WTC11 (cell line): ENCODE measurements at regions not wholly inside any gene's neighbourhood (a gene's known extent, or its start where the extent isn't known, plus 50 kb on each side); places are given as distances from the start of the nearest gene placed in this dataset.
"Not testable (repeated sequence)": the region's sequence is repeated elsewhere in the genome, so short reads cannot be mapped to it uniquely, and the experiment has no call there.

Experiments
- ATAC-seq: fragments of 200-7000 bp; cut with Tn5 transposase; 2 replicates; pipeline ENCODE4 v1.10.0; 2021; ENCODE audit warnings: mild to moderate bottlenecking, moderate library complexity
- CTCF ChIA-PET: fragments of 300-600 bp; sonication (Branson Sonifier 250); formaldehyde crosslinking; loops from one replicate; lab custom pipeline; 2021; ENCODE audit warnings: antibody characterized with exemption; lab: Charles Lee
- POLR2A ChIA-PET: fragments of 350-600 bp; sonication (Branson Sonifier 250); formaldehyde crosslinking; loops from one replicate; lab custom pipeline; 2021; ENCODE audit warnings: antibody characterized with exemption; lab: Charles Lee
- DNase-seq: peaks from one replicate; pipeline ENCODE4 v3.0.0; 2021; ENCODE audit warnings: low spot score
- H3K27ac Mint-ChIP-seq: 2 replicates; pipeline ENCODE4 v1.8.0; 2021; ENCODE audit warnings: mixed read lengths
- H3K27me3 Mint-ChIP-seq: 2 replicates; pipeline ENCODE4 v1.8.0; 2021; ENCODE audit warnings: low read depth, mild to moderate bottlenecking, moderate library complexity, mixed read lengths
- H3K36me3 Mint-ChIP-seq: 2 replicates; pipeline ENCODE4 v1.8.0; 2021; ENCODE audit warnings: mixed read lengths
- H3K4me1 Mint-ChIP-seq: 2 replicates; pipeline ENCODE4 v1.8.0; 2022; ENCODE audit warnings: mixed read lengths
- H3K4me3 Mint-ChIP-seq: 2 replicates; pipeline ENCODE4 v1.8.0; 2021; ENCODE audit warnings: mild to moderate bottlenecking, moderate library complexity, mixed read lengths
- H3K9me3 Mint-ChIP-seq: 2 replicates; pipeline ENCODE4 v1.8.0; 2021; ENCODE audit warnings: mixed read lengths
- ATF1 ChIP-seq: sonication (generic); formaldehyde crosslinking; IDR thresholded peaks from 2 replicates; pipeline ENCODE4 v1.8.1; 2023; ENCODE audit warnings: mild to moderate bottlenecking, moderate library complexity, missing genetic modification reagents
- CREB1 ChIP-seq: sonication (generic); formaldehyde crosslinking; IDR thresholded peaks from 2 replicates; pipeline ENCODE4 v1.8.0; 2023; ENCODE audit warnings: mild to moderate bottlenecking, missing genetic modification reagents
- E2F5 ChIP-seq: sonication (generic); formaldehyde crosslinking; IDR thresholded peaks from 2 replicates; pipeline ENCODE4 v1.8.1; 2022; ENCODE audit warnings: mild to moderate bottlenecking, moderate library complexity, missing genetic modification reagents
- GTF2I ChIP-seq: fragments of 250-450 bp; sonication (Bioruptor Pico); conservative IDR thresholded peaks from 2 replicates; pipeline ENCODE4 v1.4.0; 2021; ENCODE audit warnings: mild to moderate bottlenecking
- HMGXB4 ChIP-seq: sonication (generic); formaldehyde crosslinking; IDR thresholded peaks from 2 replicates; pipeline ENCODE4 v1.8.1; 2023; ENCODE audit warnings: mild to moderate bottlenecking, moderate library complexity, missing genetic modification reagents
- IRF2 ChIP-seq: sonication (generic); formaldehyde crosslinking; IDR thresholded peaks from 2 replicates; pipeline ENCODE4 v1.8.0; 2022; ENCODE audit warnings: low read depth, missing genetic modification reagents, borderline replicate concordance
- MYBL2 ChIP-seq: sonication (generic); formaldehyde crosslinking; IDR thresholded peaks from 2 replicates; pipeline ENCODE4 v1.8.1; 2023; ENCODE audit warnings: mild to moderate bottlenecking, moderate library complexity, missing genetic modification reagents
- NR1H2 ChIP-seq: sonication (generic); formaldehyde crosslinking; IDR thresholded peaks from 2 replicates; pipeline ENCODE4 v1.9.0; 2021; ENCODE audit warnings: mild to moderate bottlenecking, moderate library complexity, missing genetic modification reagents
- NR3C1 ChIP-seq: sonication (generic); formaldehyde crosslinking; conservative IDR thresholded peaks from 2 replicates; pipeline ENCODE4 v1.8.1; 2023; ENCODE audit warnings: low read depth, mild to moderate bottlenecking, missing genetic modification reagents
- OVOL2 ChIP-seq: fragments of 250-450 bp; sonication (Bioruptor Pico); IDR thresholded peaks from 2 replicates; pipeline ENCODE4 v1.9.0; 2021; ENCODE audit warnings: mild to moderate bottlenecking, borderline replicate concordance
- RELA ChIP-seq: sonication (generic); formaldehyde crosslinking; IDR thresholded peaks from 2 replicates; pipeline ENCODE4 v1.8.1; 2022; ENCODE audit warnings: missing genetic modification reagents, mild to moderate bottlenecking, borderline replicate concordance
- SMAD3 ChIP-seq: sonication (generic); formaldehyde crosslinking; IDR thresholded peaks from 2 replicates; pipeline ENCODE4 v1.8.0; 2022; ENCODE audit warnings: missing genetic modification reagents, mild to moderate bottlenecking, borderline replicate concordance
- SP1 ChIP-seq: sonication (generic); formaldehyde crosslinking; conservative IDR thresholded peaks from 2 replicates; pipeline ENCODE4 v1.8.1; 2022; ENCODE audit warnings: missing genetic modification reagents
- TP53 ChIP-seq: sonication (generic); formaldehyde crosslinking; IDR thresholded peaks from 2 replicates; pipeline ENCODE4 v1.8.1; 2023; ENCODE audit warnings: mild to moderate bottlenecking, missing genetic modification reagents
- ZNF232 ChIP-seq: sonication (generic); formaldehyde crosslinking; IDR thresholded peaks from 2 replicates; pipeline ENCODE4 v1.8.0; 2022; ENCODE audit warnings: mild to moderate bottlenecking, missing genetic modification reagents
- ZNF317 ChIP-seq: sonication (generic); formaldehyde crosslinking; IDR thresholded peaks from 2 replicates; pipeline ENCODE4 v1.8.1; 2023; ENCODE audit warnings: low read depth, mild to moderate bottlenecking, moderate library complexity, missing genetic modification reagents, borderline replicate concordance
- ZNF396 ChIP-seq: fragments of 250-450 bp; sonication (Bioruptor Pico); IDR thresholded peaks from 2 replicates; pipeline ENCODE4 v1.8.0; 2021; ENCODE audit warnings: mild to moderate bottlenecking, moderate library complexity, borderline replicate concordance
- ZNF425 ChIP-seq: fragments of 250-450 bp; sonication (Bioruptor Pico); conservative IDR thresholded peaks from 2 replicates; pipeline ENCODE4 v1.9.0; 2021; ENCODE audit warnings: mild to moderate bottlenecking
- ZNF512 ChIP-seq: sonication (generic); formaldehyde crosslinking; IDR thresholded peaks from 2 replicates; pipeline ENCODE4 v1.8.1; 2022; ENCODE audit warnings: missing genetic modification reagents, borderline replicate concordance
- TF ChIP-seq, protein P1 (sequence below): sonication (generic); formaldehyde crosslinking; IDR thresholded peaks from 2 replicates; pipeline ENCODE4 v1.8.0; 2022; ENCODE audit warnings: mild to moderate bottlenecking, missing genetic modification reagents
- TF ChIP-seq, protein P2 (sequence below): sonication (generic); formaldehyde crosslinking; conservative IDR thresholded peaks from 2 replicates; pipeline ENCODE4 v1.8.1; 2022; ENCODE audit warnings: mild to moderate bottlenecking, missing genetic modification reagents
- TF ChIP-seq, protein P3 (sequence below): sonication (generic); formaldehyde crosslinking; IDR thresholded peaks from 2 replicates; pipeline ENCODE4 v1.8.1; 2022; ENCODE audit warnings: low read depth, missing genetic modification reagents, borderline replicate concordance

GRCh38 chr7:109479388-109479787 is 909.7 kb downstream of the DNAJB9 start:
- no peaks in the 10 kb centered on the region for H3K27me3 Mint-ChIP-seq
- DNase-seq (no peak), ATAC-seq (no peak)
- TF ChIP-seq HMGXB4 (CRISPR knock-in tag), result no peak
- no peak for TF ChIP-seq ZNF396
- TF ChIP-seq IRF2 (CRISPR knock-in tag), result no peak
- TF ChIP-seq NR3C1 (CRISPR knock-in tag), result no peak
- TF ChIP-seq SP1 (CRISPR knock-in tag), result no peak
- no peak for TF ChIP-seq E2F5 (CRISPR knock-in tag)
- TF ChIP-seq, protein P1, sequence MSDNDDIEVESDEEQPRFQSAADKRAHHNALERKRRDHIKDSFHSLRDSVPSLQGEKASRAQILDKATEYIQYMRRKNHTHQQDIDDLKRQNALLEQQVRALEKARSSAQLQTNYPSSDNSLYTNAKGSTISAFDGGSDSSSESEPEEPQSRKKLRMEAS, result no peak
- TF ChIP-seq ZNF232 (CRISPR knock-in tag), result no peak
- TF ChIP-seq ZNF317, result no peak
- TF ChIP-seq, protein P2, sequence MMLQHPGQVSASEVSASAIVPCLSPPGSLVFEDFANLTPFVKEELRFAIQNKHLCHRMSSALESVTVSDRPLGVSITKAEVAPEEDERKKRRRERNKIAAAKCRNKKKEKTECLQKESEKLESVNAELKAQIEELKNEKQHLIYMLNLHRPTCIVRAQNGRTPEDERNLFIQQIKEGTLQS (CRISPR knock-in tag), result no peak
- TF ChIP-seq SMAD3 (CRISPR knock-in tag), result no peak
- TF ChIP-seq TP53, result no peak
- TF ChIP-seq ATF1 (CRISPR knock-in tag), result no peak
- H3K27ac Mint-ChIP-seq, result no peak overlapping the region
- H3K9me3 Mint-ChIP-seq, result no peaks in the 10 kb centered on the region
- H3K4me1 Mint-ChIP-seq, result peaks cover 16% of the 10 kb centered on the region
- ChIA-PET POLR2A (no interaction called here), CTCF (no interaction called here)
- no peak overlapping the region for H3K4me3 Mint-ChIP-seq
- no peaks in the 10 kb centered on the region for H3K36me3 Mint-ChIP-seq

DNA sequence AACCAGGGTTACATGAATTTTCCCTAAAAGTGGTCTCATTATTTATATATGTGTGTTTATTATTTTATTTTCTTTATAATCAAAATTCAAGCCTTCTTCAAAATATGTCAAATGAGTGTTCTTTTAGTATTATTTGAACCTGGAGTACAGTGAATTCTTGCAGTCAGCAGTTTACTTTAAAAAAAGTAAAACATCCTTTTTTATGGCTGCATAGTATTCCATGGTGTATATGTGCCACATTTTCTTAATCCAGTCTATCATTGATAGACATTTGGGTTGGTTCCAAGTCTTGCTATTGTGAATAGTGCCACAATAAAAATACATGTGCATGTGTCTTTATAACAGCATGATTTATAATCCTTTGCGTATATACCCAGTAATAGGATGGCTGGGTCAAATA is 920.9 kb downstream of the DNAJB9 start:
- CTCF ChIA-PET, ATAC-seq, H3K27me3 Mint-ChIP-seq, H3K4me3 Mint-ChIP-seq, H3K4me1 Mint-ChIP-seq, H3K27ac Mint-ChIP-seq, DNase-seq, H3K9me3 Mint-ChIP-seq, H3K36me3 Mint-ChIP-seq, POLR2A ChIA-PET: not testable (repeated sequence)

GRCh38 chr7:109497053-109497452 is 927.4 kb downstream of the DNAJB9 start:
- peaks cover 28% of the 10 kb centered on the region for H3K9me3 Mint-ChIP-seq
- no peak for ATAC-seq
- no peaks in the 10 kb centered on the region; the same call in 1 of the 2 replicates for H3K4me1 Mint-ChIP-seq
- DNase-seq, result no peak
- ChIA-PET POLR2A (no interaction called here), CTCF (interaction anchor here (0.7 kb wide), 1 partner anchor 846 kb away, joined by 3 read pairs; no protein-coding TSS in a partner anchor)
- no peaks in the 10 kb centered on the region for H3K27me3 Mint-ChIP-seq
- peaks cover 12% of the 10 kb centered on the region for H3K36me3 Mint-ChIP-seq
- no peak overlapping the region for H3K4me3 Mint-ChIP-seq
- H3K27ac Mint-ChIP-seq, result no peak overlapping the region
- no peak for TF ChIP-seq MYBL2 (CRISPR knock-in tag)
- TF ChIP-seq HMGXB4 (CRISPR knock-in tag), result no peak
- TF ChIP-seq NR1H2 (CRISPR knock-in tag), result no peak
- TF ChIP-seq ZNF232 (CRISPR knock-in tag), result no peak
- no peak for TF ChIP-seq GTF2I
- TF ChIP-seq, protein P3, sequence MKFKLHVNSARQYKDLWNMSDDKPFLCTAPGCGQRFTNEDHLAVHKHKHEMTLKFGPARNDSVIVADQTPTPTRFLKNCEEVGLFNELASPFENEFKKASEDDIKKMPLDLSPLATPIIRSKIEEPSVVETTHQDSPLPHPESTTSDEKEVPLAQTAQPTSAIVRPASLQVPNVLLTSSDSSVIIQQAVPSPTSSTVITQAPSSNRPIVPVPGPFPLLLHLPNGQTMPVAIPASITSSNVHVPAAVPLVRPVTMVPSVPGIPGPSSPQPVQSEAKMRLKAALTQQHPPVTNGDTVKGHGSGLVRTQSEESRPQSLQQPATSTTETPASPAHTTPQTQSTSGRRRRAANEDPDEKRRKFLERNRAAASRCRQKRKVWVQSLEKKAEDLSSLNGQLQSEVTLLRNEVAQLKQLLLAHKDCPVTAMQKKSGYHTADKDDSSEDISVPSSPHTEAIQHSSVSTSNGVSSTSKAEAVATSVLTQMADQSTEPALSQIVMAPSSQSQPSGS (CRISPR knock-in tag), result no peak
- TF ChIP-seq ZNF512 (CRISPR knock-in tag), result no peak
- TF ChIP-seq IRF2 (CRISPR knock-in tag), result no peak
- TF ChIP-seq CREB1, result no peak
- TF ChIP-seq, protein P2 (CRISPR knock-in tag), result no peak
- TF ChIP-seq RELA, result no peak
- TF ChIP-seq ZNF425, result no peak
- no peak for TF ChIP-seq SP1 (CRISPR knock-in tag)
- no peak for TF ChIP-seq OVOL2 (CRISPR knock-in tag)
